ENCODE measurements at regions not wholly inside any gene's neighbourhood (a gene's known extent, or its start where the extent isn't known, plus 50 kb on each side); places are given as distances from the start of the nearest gene placed in this dataset.

GRCh38 chr17:68812876-68813584, 142.2 kb downstream of the ABCA8 start:
- no peak for DNase-seq

- no peak for DNase-seq
These were observed 146.0 kb downstream of the ABCA8 start for GRCh38 chr17:68809148-68809547.

GRCh38 chr17:68807998-68808772, 147.0 kb downstream of the ABCA8 start:
- DNase-seq: no peak

GRCh38 chr17:68805609-68806008, 149.6 kb downstream of the ABCA8 start:
- DNase-seq: no peak

- DNase-seq: no peak
These were observed 150.2 kb downstream of the ABCA8 start for GRCh38 chr17:68804777-68805520.

GRCh38 chr17:68803164-68803929, 151.8 kb downstream of the ABCA8 start:
- DNase-seq: no peak

GRCh38 chr17:68801335-68802247, 153.6 kb downstream of the ABCA8 start:
- no peak for DNase-seq

GRCh38 chr17:68800751-68801150, 154.4 kb downstream of the ABCA8 start:
- DNase-seq: no peak

- DNase-seq: no peak
These were observed 160.4 kb downstream of the ABCA8 start for GRCh38 chr17:68794636-68795434.

GRCh38 chr17:68792873-68793272, 162.3 kb downstream of the ABCA8 start:
- no peak for DNase-seq

- no peak for DNase-seq
These were observed 163.0 kb downstream of the ABCA8 start for GRCh38 chr17:68792042-68792685.

- no peak for DNase-seq
These were observed 164.3 kb downstream of the ABCA8 start for GRCh38 chr17:68790931-68791330.

- no peak for DNase-seq
These were observed 164.7 kb downstream of the ABCA8 start for GRCh38 chr17:68790492-68790891.

GRCh38 chr17:68789203-68789962, 165.8 kb downstream of the ABCA8 start:
- DNase-seq: no peak

- no peak for DNase-seq
These were observed 169.4 kb downstream of the ABCA8 start for GRCh38 chr17:68785565-68786486.

GRCh38 chr17:68784431-68784830, 170.8 kb downstream of the ABCA8 start:
- no peak for DNase-seq

- peak; percentile 0 for DNase-seq
These were observed 171.3 kb downstream of the ABCA8 start for GRCh38 chr17:68783861-68784260.

GRCh38 chr17:68782789-68783188, 172.4 kb downstream of the ABCA8 start:
- no peak for DNase-seq
